GM12865 (cell line): ENCODE measurements at regions not wholly inside any gene's neighbourhood (a gene's known extent, or its start where the extent isn't known, plus 50 kb on each side); places are given as distances from the start of the nearest gene placed in this dataset.
"Not testable (repeated sequence)": the region's sequence is repeated elsewhere in the genome, so short reads cannot be mapped to it uniquely, and the experiment has no call there.

Experiments used
- DNase-seq: peaks from one replicate; pipeline ENCODE4 v3.0.0; 2010; ENCODE audit warnings: low read depth
- H3K4me3 ChIP-seq: 2 replicates; pipeline ENCODE4 v1.5.1; 2011; ENCODE audit warnings: mild to moderate bottlenecking, low read depth, low read length, control low read depth
- CTCF ChIP-seq: IDR thresholded peaks from 2 replicates; pipeline ENCODE4 v1.5.1; 2011; ENCODE audit warnings: low read length, control low read depth, low read depth, inconsistent platforms; ENCODE audit not compliant: insufficient read depth; ENCODE audit errors: missing control alignments

- no peak for DNase-seq
- TF ChIP-seq CTCF, result no peak
- H3K4me3 ChIP-seq, result no peak overlapping the region
Measured at GRCh38 chr7:84879570-84880325, 307.1 kb downstream of the SEMA3D start.

- TF ChIP-seq CTCF, result no peak
- DNase-seq, result no peak
- H3K4me3 ChIP-seq, result no peak overlapping the region
Measured at GRCh38 chr7:84877943-84878570, 308.8 kb downstream of the SEMA3D start.

- DNase-seq, result no peak
- TF ChIP-seq CTCF, result no peak
Measured at GRCh38 chr7:84876061-84876821, 310.6 kb downstream of the SEMA3D start.

GRCh38 chr7:84865560-84865959 is 321.3 kb downstream of the SEMA3D start:
- H3K4me3 ChIP-seq, result no peak overlapping the region
- no peak for DNase-seq
- no peak for TF ChIP-seq CTCF

More at GRCh38 chr7:84876061-84876821, 310.6 kb downstream of the SEMA3D start:
- no peak overlapping the region for H3K4me3 ChIP-seq

GRCh38 chr7:84857336-84857735 is 329.5 kb downstream of the SEMA3D start:
- no peak overlapping the region for H3K4me3 ChIP-seq
- no peak for DNase-seq
- TF ChIP-seq CTCF, result no peak

GRCh38 chr7:84855758-84856157 is 331.1 kb downstream of the SEMA3D start:
- H3K4me3 ChIP-seq, result no peak overlapping the region
- TF ChIP-seq CTCF, result no peak
- no peak for DNase-seq

- DNase-seq, H3K4me3 ChIP-seq: not testable (repeated sequence)
Measured at GRCh38 chr7:84848974-84849372, 337.9 kb downstream of the SEMA3D start.
